Activated naive CD4-positive, alpha-beta T cell treated with anti-CD3 and anti-CD28 coated beads, Interleukin-2, amount 50 U/mL, for 24 hours (primary cell): ENCODE measurements at regions not wholly inside any gene's neighbourhood (a gene's known extent, or its start where the extent isn't known, plus 50 kb on each side); places are given as distances from the start of the nearest gene placed in this dataset.

Experiments used
- H3K27ac Mint-ChIP-seq: one replicate; pipeline ENCODE4 v1.8.0; 2021; ENCODE audit warnings: mild to moderate bottlenecking, mixed read lengths
- H3K27me3 Mint-ChIP-seq: one replicate; pipeline ENCODE4 v1.8.0; 2021; ENCODE audit warnings: mixed read lengths
- H3K36me3 Mint-ChIP-seq: one replicate; pipeline ENCODE4 v1.8.0; 2021; ENCODE audit warnings: mixed read lengths
- H3K4me1 Mint-ChIP-seq: one replicate; pipeline ENCODE4 v1.8.0; 2021; ENCODE audit warnings: mixed read lengths
- H3K4me3 Mint-ChIP-seq: one replicate; pipeline ENCODE4 v1.8.0; 2021; ENCODE audit warnings: mild to moderate bottlenecking, mixed read lengths
- H3K9me3 Mint-ChIP-seq: one replicate; pipeline ENCODE4 v1.8.0; 2021; ENCODE audit warnings: mixed read lengths

- no peaks in the 10 kb centered on the region for H3K4me1 Mint-ChIP-seq
- H3K27me3 Mint-ChIP-seq = peaks cover 13% of the 10 kb centered on the region
- no peaks in the 10 kb centered on the region for H3K9me3 Mint-ChIP-seq
- H3K4me3 Mint-ChIP-seq = no peak overlapping the region
- no peaks in the 10 kb centered on the region for H3K36me3 Mint-ChIP-seq
- H3K27ac Mint-ChIP-seq = no peak overlapping the region
These were observed 108.8 kb downstream of the WSCD1 start for GRCh38 chr17:6179017-6179416.

- no peaks in the 10 kb centered on the region for H3K9me3 Mint-ChIP-seq
- H3K36me3 Mint-ChIP-seq = no peaks in the 10 kb centered on the region
- peaks cover 8% of the 10 kb centered on the region for H3K27me3 Mint-ChIP-seq
- H3K27ac Mint-ChIP-seq = no peak overlapping the region
- H3K4me3 Mint-ChIP-seq = no peak overlapping the region
- H3K4me1 Mint-ChIP-seq = no peaks in the 10 kb centered on the region
These were observed 107.9 kb downstream of the WSCD1 start for GRCh38 chr17:6177941-6178694.
